GM19395 (cell line): ENCODE measurements at regions not wholly inside any gene's neighbourhood (a gene's known extent, or its start where the extent isn't known, plus 50 kb on each side); places are given as distances from the start of the nearest gene placed in this dataset.
"Not testable (repeated sequence)": the region's sequence is repeated elsewhere in the genome, so short reads cannot be mapped to it uniquely, and the experiment has no call there.

ENCODE experiments used
- ATAC-seq: cut with Tn5 transposase; IDR thresholded peaks from one replicate; pipeline ENCODE4 v1.9.1; 2021; ENCODE audit warnings: mild to moderate bottlenecking, moderate library complexity; ENCODE audit not compliant: unreplicated experiment

GRCh38 chr17:74128456-74129211 lies 74.8 kb upstream of the RPL38 start:
- ATAC-seq = no peak

- not testable (repeated sequence) for ATAC-seq
Observed at GRCh38 chr17:74129800-74130199, 73.7 kb upstream of the RPL38 start.

GRCh38 chr17:74130276-74130675 lies 73.2 kb upstream of the RPL38 start:
- ATAC-seq = no peak

- ATAC-seq = no peak
Observed at GRCh38 chr17:74130841-74131240, 72.6 kb upstream of the RPL38 start.

- no peak for ATAC-seq
Observed at GRCh38 chr17:74132354-74132753, 71.1 kb upstream of the RPL38 start.

- no peak for ATAC-seq
Observed at GRCh38 chr17:74133740-74134139, 69.7 kb upstream of the RPL38 start.

GRCh38 chr17:74134234-74134633 lies 69.2 kb upstream of the RPL38 start:
- not testable (repeated sequence) for ATAC-seq

- ATAC-seq = no peak
Observed at GRCh38 chr17:74134991-74135390, 68.5 kb upstream of the RPL38 start.

- ATAC-seq = no peak
Observed at GRCh38 chr17:74135391-74136167, 67.9 kb upstream of the RPL38 start.

- ATAC-seq = no peak
Observed at GRCh38 chr17:74137416-74137815, 66.1 kb upstream of the RPL38 start.

- ATAC-seq = no peak
Observed at GRCh38 chr17:74139120-74139519, 64.4 kb upstream of the RPL38 start.

- no peak for ATAC-seq
Observed at GRCh38 chr17:74140282-74140681, 63.2 kb upstream of the RPL38 start.

- ATAC-seq = no peak
Observed at GRCh38 chr17:74141612-74142011, 61.9 kb upstream of the RPL38 start.

GRCh38 chr17:74143318-74143717 lies 60.2 kb upstream of the RPL38 start:
- ATAC-seq = not testable (repeated sequence)

GRCh38 chr17:74145756-74146155 lies 57.7 kb upstream of the RPL38 start:
- ATAC-seq = no peak

- ATAC-seq = no peak
Observed at GRCh38 chr17:74146196-74146595, 57.3 kb upstream of the RPL38 start.

GRCh38 chr17:74147056-74147835 lies 56.2 kb upstream of the RPL38 start:
- ATAC-seq = no peak

- no peak for ATAC-seq
Observed at GRCh38 chr17:74147966-74148365, 55.5 kb upstream of the RPL38 start.

GRCh38 chr17:74148446-74148845 lies 55.0 kb upstream of the RPL38 start:
- ATAC-seq = no peak

GRCh38 chr17:74148901-74149596 lies 54.4 kb upstream of the RPL38 start:
- no peak for ATAC-seq
